ENCODE measurements at regions not wholly inside any gene's neighbourhood (a gene's known extent, or its start where the extent isn't known, plus 50 kb on each side); places are given as distances from the start of the nearest gene placed in this dataset.

- intact Hi-C loops (cut with DNase I; ENCODE audit: low total_unique reads), result no loop called here
- Histone ChIP-seq H3K4me1 (no peaks in the 10 kb centered on the region), H3K27ac (no peak overlapping the region), H3K4me3 (no peak overlapping the region), H3K9me3 (no peaks in the 10 kb centered on the region), H3K36me3 (no peaks in the 10 kb centered on the region), H3K27me3 (no peaks in the 10 kb centered on the region)
- DNase-seq, result no peak
- no peak for TF ChIP-seq CTCF (IDR thresholded peaks at IDR 0.05)
- TF ChIP-seq POLR2A (IDR thresholded peaks at IDR 0.05), result no peak
Observed at GRCh38 chrX:138865093-138865649, 153.7 kb upstream of the FGF13 start.

- Histone ChIP-seq H3K36me3 (no peaks in the 10 kb centered on the region), H3K4me1 (no peaks in the 10 kb centered on the region), H3K9me3 (no peaks in the 10 kb centered on the region), H3K27ac (no peak overlapping the region), H3K27me3 (no peaks in the 10 kb centered on the region), H3K4me3 (no peak overlapping the region)
- intact Hi-C loops (cut with DNase I; ENCODE audit: low total_unique reads), result no loop called here
- TF ChIP-seq CTCF (IDR thresholded peaks at IDR 0.05), result no peak
- no peak for TF ChIP-seq POLR2A (IDR thresholded peaks at IDR 0.05)
- no peak for DNase-seq
Observed at GRCh38 chrX:138859421-138859820, 147.9 kb upstream of the FGF13 start.

- Histone ChIP-seq H3K27ac (no peak overlapping the region), H3K9me3 (no peaks in the 10 kb centered on the region), H3K4me3 (no peak overlapping the region), H3K4me1 (no peaks in the 10 kb centered on the region), H3K36me3 (no peaks in the 10 kb centered on the region), H3K27me3 (no peaks in the 10 kb centered on the region)
- no peak for DNase-seq
- intact Hi-C loops (cut with DNase I; ENCODE audit: low total_unique reads), result no loop called here
- TF ChIP-seq POLR2A (IDR thresholded peaks at IDR 0.05), result no peak
- TF ChIP-seq CTCF (IDR thresholded peaks at IDR 0.05), result no peak
Observed at GRCh38 chrX:138858951-138859350, 147.4 kb upstream of the FGF13 start.

- H3K27ac ChIP-seq, result no peak overlapping the region
Observed at GRCh38 chrX:138858438-138858837, 146.9 kb upstream of the FGF13 start.

More at GRCh38 chrX:138858438-138858837, 146.9 kb upstream of the FGF13 start:
- intact Hi-C loops (cut with DNase I; ENCODE audit: low total_unique reads), result no loop called here
- no peak for DNase-seq
- Histone ChIP-seq H3K4me3 (no peak overlapping the region), H3K9me3 (no peaks in the 10 kb centered on the region), H3K36me3 (no peaks in the 10 kb centered on the region), H3K27me3 (no peaks in the 10 kb centered on the region), H3K4me1 (no peaks in the 10 kb centered on the region)
- TF ChIP-seq POLR2A (IDR thresholded peaks at IDR 0.05), result no peak
- no peak for TF ChIP-seq CTCF (IDR thresholded peaks at IDR 0.05)
